Transverse colon (tissue), 3 donors: ENCODE measurements at regions not wholly inside any gene's neighbourhood (a gene's known extent, or its start where the extent isn't known, plus 50 kb on each side); places are given as distances from the start of the nearest gene placed in this dataset.

ENCODE experiments used
- CTCF ChIP-seq, 5 experiments: fragments of 200-600 bp in 3 of 5; fragments of 450-650 bp in 2 of 5; sonication (generic) in 3 of 5; IDR thresholded peaks; 1 replicate in 2 of 5; 2 replicates in 3 of 5; pipeline ENCODE4 v1.5.1; 2016 to 2017; ENCODE audit warnings: antibody characterized with exemption in 5 of 5, inconsistent platforms in 3 of 5, mild to moderate bottlenecking in 2 of 5, moderate library complexity in 1 of 5
- EP300 ChIP-seq: sonication (generic); formaldehyde crosslinking; IDR thresholded peaks from one replicate; pipeline ENCODE4 v1.6.1; 2017; ENCODE audit warnings: antibody characterized with exemption, low read depth

DNA sequence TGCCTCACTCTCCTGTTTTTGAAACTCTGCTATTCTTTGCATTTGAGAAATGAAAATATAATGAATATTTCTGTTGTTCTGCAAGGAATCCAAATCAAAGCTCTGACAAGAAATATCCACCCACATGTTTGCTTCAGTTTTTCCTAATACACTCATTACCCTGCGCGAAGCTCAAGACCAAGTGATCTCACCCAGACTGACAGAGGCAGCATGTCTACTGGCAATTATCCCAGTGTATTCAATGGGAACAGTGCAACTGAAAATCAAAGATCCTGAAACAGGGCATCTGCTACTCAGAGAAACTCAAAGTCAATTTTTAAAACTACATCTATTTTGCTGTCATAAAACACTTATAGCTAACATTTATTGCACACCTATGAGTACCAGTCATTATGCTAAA lies 321.0 kb upstream of the LRRC7 start:
- TF ChIP-seq CTCF (IDR thresholded peaks at IDR 0.05) (no peak), EP300 (no peak)
